Hypothalamus (tissue), 51 donors: ENCODE measurements at regions not wholly inside any gene's neighbourhood (a gene's known extent, or its start where the extent isn't known, plus 50 kb on each side); places are given as distances from the start of the nearest gene placed in this dataset.

Experiments used
- DNase-seq, 51 donors: peaks; one replicate each; lab custom pipeline; 2025; lab: John Stamatoyannopoulos, UW

- DNase-seq: no peak
Observed at GRCh38 chr9:105859428-105860091, 165.2 kb downstream of the TMEM38B start.

GRCh38 chr9:105860516-105860915, 166.2 kb downstream of the TMEM38B start:
- DNase-seq: no peak

GRCh38 chr9:105861972-105862371, 167.6 kb downstream of the TMEM38B start:
- no peak for DNase-seq

- no peak for DNase-seq
Observed at GRCh38 chr9:105864248-105864898, 170.0 kb downstream of the TMEM38B start.

DNA sequence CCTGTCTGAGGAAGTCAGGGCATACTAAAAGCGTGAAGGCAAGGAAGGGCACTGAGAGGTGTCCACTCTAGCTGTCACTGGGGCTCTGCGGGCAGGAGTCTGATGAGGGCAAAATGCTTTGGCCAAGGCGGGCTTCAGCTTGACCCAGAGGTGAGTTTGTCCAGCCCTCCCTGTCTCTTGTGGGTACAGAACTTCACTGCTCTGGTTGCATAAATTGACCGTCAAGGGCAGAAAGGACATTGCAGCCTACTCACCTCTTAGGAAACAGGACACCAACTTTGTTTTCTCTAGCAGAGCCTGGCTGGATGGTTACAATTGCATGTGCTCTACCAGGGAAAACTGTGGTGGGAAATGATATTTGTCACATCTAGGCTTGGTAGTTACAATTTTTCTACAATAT, 170.9 kb downstream of the TMEM38B start:
- no peak for DNase-seq

DNA sequence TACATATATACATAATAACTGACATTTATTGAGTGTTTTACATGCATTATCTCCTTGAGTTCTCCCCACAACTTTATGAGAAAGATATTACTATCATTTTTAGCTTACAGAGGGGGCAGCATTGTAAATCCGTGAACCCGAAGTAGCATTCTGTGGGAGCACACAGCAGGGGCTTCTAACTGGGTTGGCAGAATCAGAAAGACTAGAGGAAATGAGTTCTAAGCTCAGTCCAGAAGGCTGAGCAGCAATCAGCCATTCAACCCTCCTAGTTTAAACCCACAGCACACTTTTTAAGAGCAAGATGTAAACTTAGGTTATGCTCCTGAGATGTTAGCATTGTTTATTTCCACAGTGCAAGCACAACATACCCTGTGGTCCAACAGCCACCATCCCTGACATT, 177.2 kb downstream of the TMEM38B start:
- no peak for DNase-seq

DNA sequence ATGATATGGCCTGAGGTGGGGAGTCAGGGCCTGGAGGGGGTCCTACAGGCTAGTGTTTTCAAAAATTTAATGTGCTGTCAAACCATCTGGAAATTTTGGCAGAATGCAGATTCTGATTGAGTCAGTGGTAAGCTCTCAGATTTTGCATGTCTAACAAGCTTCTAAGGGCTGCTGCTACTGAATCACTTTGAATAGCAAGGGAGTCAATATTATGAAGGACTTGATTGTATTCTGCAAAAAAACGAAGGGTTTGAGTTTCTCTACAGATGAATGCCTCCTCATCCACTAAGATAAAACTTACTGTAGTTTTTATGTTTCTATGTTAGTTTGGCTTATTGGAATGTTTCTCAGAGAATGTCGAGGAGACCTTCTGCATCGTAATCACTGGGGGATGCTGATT, 179.5 kb downstream of the TMEM38B start:
- no peak for DNase-seq

DNA sequence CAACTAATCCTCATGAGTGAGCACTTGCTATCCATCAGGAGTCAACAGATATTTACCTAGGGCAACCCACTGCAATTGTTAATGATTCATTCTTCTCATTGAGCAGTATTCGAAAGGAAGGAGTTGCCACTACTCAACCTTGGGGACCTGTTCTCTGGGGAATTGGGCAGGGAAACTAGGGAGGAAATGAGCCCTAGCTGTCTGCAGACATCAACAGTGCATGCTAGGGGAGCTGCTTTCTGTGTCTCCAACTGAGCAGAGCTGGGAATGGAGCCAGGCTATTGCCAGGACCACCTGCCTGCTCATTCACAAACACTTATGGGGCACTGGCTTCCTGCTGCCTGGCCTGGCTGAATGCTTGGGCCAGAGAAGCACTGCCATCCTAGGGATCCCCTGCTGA, 183.4 kb downstream of the TMEM38B start:
- peak in 6 of 51 donors; percentile 3 to 41 (median 10) for DNase-seq

DNA sequence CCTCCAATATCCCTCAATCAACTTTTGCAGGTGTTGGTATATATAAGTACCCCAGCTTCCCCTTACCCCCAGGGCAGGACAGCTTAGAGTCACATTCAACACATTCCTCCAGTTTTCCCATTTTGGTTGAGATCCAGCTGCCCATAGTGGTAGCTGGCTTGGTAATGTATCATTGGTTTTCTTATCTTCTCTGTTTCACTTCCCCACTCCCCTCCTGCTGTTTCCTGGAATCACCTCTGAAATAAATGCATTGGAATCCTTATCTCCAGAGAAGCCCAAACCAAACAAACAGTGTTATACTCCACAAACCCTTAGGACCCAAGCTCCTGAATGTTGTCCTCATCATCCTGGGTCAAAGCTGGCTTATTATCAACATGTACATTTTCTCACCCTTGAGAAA, 184.8 kb downstream of the TMEM38B start:
- no peak for DNase-seq

DNA sequence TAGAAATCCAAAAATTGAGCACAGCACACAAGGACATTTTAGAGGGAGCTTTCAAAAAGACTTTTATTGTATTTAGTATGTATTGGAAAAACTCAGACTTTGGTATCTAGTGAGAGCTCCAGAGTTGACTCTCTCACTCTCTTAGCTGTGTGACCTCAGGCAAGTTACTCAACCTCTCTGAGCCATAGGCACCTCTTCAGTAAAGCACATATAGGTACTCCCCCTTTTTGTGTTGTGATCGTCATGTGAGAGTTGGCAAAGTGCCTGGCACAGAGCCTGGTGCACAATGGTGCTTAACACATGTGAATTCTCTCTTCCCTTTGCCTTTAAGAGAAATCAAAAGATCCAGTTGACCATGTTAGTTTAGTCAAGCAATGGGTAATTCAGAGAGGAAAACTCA, 186.2 kb downstream of the TMEM38B start:
- DNase-seq: no peak

DNA sequence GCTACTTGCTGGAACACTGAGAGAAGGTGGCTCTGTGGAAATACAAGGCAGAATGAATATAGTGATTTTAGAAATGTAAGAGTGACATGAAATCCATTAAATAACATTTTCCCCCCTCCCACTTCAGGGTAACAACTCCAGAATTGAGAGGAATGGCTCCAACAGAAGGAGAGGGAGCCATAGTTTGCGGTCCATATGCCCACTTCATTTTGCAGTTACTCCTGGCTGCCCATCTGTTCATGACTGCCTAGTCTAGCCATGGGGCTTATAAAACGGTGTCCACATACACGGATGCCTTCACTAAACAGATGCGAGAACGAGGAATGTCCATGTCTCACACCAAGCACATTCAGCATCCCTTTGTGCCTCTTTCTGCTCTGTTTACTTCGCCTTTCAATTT, 186.7 kb downstream of the TMEM38B start:
- no peak for DNase-seq

GRCh38 chr9:105881654-105882349, 187.5 kb downstream of the TMEM38B start:
- peak in 36 of 51 donors; percentile 14 to 82 (median 50) for DNase-seq

DNA sequence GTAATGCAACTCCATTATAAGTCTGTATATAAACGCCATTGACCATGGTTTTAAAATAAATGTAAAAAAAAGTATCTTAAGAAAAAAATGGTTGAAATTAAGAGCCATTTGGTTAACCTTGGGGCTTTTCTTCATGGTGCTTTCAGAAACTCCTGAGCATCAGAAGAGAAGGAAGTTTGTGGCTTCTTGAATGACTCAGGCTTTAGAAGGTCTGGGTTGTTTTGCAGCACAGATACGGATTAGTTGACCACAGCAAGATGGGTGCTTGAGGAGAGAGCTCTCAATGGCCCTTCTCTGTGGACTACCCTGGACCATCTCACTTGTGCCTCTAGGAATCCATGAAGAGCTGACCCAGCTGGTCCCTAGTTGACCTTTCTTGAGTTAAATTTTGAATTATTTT, 189.5 kb downstream of the TMEM38B start:
- DNase-seq: no peak

DNA sequence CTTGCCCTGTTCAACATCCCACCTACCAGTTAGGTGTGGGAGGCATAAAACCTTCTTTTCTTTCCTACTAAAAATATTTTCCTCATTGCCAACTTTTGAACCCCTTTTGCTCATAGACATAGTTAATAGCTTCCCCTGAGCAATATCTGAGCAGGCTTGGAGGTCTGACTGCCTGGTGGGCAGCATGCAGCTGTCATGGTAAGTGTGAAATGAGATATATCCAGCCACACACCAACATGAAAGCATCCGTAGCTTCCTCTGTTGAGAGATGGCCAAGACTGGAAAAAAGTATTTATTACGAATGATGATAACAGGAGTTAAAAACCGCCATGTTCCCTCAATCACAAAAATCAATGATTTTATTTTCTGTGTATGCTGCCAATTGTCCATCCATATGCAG, 190.1 kb downstream of the TMEM38B start:
- no peak for DNase-seq

DNA sequence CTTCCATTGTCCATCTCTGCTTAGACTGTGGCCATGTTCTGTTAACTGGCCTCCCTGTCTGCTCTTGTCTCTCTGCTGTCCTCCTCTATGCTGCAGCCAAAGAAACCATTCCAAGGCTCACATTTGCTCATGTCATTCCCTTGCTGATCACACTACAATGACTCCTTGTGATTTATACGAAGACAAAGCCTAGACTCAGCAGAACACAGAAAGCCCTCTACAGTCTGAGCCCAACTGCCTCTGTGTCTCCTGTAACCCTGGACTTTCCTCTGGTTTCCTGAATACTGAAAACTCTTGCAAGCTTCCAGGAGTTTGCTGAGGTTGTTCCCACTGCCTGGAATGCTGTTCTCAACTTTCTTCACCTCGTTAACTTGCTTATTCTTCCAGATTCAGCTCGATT, 191.8 kb downstream of the TMEM38B start:
- DNase-seq: peak in 12 of 51 donors; percentile 9 to 64 (median 20)

GRCh38 chr9:105887679-105888078, 193.3 kb downstream of the TMEM38B start:
- no peak for DNase-seq

DNA sequence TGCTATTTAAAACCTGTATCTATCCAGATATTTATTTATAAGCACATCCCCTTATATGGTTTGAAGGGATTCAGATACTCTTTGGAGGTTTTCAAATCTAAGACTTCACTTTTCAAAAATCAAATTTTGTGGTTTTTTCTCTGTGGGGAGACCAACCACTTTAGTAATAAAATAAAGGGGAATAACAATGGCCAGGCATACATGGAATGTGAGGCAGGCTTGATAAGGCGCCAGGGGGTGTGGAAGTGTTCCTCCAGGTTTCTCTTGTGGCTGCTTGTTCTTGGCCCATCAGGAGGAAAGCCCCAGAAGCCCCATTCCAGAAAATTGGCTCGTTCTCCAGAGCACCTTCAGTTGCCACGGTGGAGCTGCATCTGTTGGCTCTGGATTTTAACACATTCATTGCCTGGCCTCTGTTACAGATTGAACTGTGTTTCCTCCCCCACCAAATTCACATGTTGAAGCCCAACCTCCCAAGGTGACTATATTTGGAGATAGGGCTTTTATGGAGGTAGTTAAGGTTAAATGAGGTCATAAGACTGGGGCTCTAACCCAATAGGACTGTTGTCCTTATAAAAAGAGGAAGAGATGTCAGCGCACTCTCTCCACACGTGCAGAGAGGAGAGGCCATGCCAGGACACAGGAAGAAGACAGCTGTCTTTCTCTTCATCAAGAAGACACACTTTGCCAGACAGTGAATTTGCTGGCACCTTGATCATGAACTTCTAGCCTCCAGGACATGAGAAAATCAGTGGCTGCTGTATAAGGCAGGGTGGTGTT, 195.9 kb downstream of the TMEM38B start:
- DNase-seq: no peak

- no peak for DNase-seq
Observed at GRCh38 chr9:105900123-105900522, 205.8 kb downstream of the TMEM38B start.

GRCh38 chr9:105901514-105902109, 207.3 kb downstream of the TMEM38B start:
- DNase-seq: peak in 33 of 51 donors; percentile 7 to 64 (median 33)

GRCh38 chr9:105908069-105908468, 213.7 kb downstream of the TMEM38B start:
- DNase-seq: peak in 1 of 51 donors; percentile 4
